HepG2 (cell line): ENCODE measurements at regions not wholly inside any gene's neighbourhood (a gene's known extent, or its start where the extent isn't known, plus 50 kb on each side); places are given as distances from the start of the nearest gene placed in this dataset.

Source experiments
- ATAC-seq: fragments of 200-7000 bp; cut with Tn5 transposase; 3 replicates; pipeline ENCODE4 v1.9.1; 2020; ENCODE audit warnings: mild to moderate bottlenecking, moderate library complexity
- BruUV-seq: library from RNA; stranded (reverse); fragments of 400-500 nt; replicated peaks from 2 replicates; lab custom pipeline; 2021; lab: Mats Ljungman, UMichigan
- CTCF ChIA-PET: fragments of 300-600 bp; formaldehyde crosslinking; extraction: SDS; loops from one replicate; lab custom pipeline; 2021; ENCODE audit warnings: low total read pairs, inconsistent platforms, low intra/inter-chr PET ratio; lab: Yijun Ruan, JAX
- POLR2A ChIA-PET: fragments of 350-600 bp; sonication (Branson Sonifier 250); formaldehyde crosslinking; loops from one replicate; lab custom pipeline; 2020; ENCODE audit warnings: antibody characterized with exemption, inconsistent platforms; lab: Yijun Ruan, JAX
- DNase-seq: peaks from one replicate; pipeline ENCODE4 v3.0.0-alpha.2; 2015; ENCODE audit warnings: low spot score
- FAIRE-seq: peaks from 3 replicates; lab custom pipeline; 2011; peaks lifted over from hg19 to GRCh38; lab: Jason Lieb, UNC
- H2AFZ ChIP-seq: one replicate; pipeline ENCODE4 v1.6.1; 2011; ENCODE audit warnings: low read length, inconsistent platforms
- H3K27ac ChIP-seq: fragments of 300-600 bp; 3 replicates; pipeline ENCODE4 v1.8.0; 2011; ENCODE audit warnings: mixed run types, mild to moderate bottlenecking, mixed read lengths, low read length, inconsistent platforms; ENCODE audit not compliant: insufficient read depth; ENCODE audit errors: extremely low read length
- H3K27me3 ChIP-seq, 2 experiments: fragments of 200-600 bp in 1 of 2; 2 replicates in 1 of 2; 3 replicates in 1 of 2; pipeline versions ENCODE4 v1.6.0 to v1.8.0; 2011; ENCODE audit warnings: low read length in 2 of 2, mild to moderate bottlenecking in 2 of 2, moderate library complexity in 2 of 2, inconsistent platforms in 1 of 2; ENCODE audit not compliant: insufficient read depth in 2 of 2, control insufficient read depth in 1 of 2
- H3K36me3 ChIP-seq, 2 experiments: fragments of 200-600 bp in 1 of 2; replicated peaks in 1 of 2; 2 replicates in 1 of 2; 3 replicates in 1 of 2; pipeline versions ENCODE4 v1.5.1 to v1.8.0; 2011; ENCODE audit warnings: low read length in 2 of 2, inconsistent platforms in 1 of 2; ENCODE audit not compliant: insufficient read depth in 2 of 2, control insufficient read depth in 1 of 2
- H3K4me1 ChIP-seq: 2 replicates; pipeline ENCODE4 v1.5.1; 2012; ENCODE audit warnings: low read length, inconsistent platforms; ENCODE audit not compliant: insufficient read depth
- H3K4me2 ChIP-seq: 2 replicates; pipeline ENCODE4 v1.6.0; 2011; ENCODE audit warnings: low read depth, low read length, inconsistent platforms
- H3K4me3 ChIP-seq, 3 experiments: fragments of 200-600 bp in 1 of 3; sonication (generic), shearing (Covaris generic) in 1 of 3; replicated peaks in 1 of 3; 2 replicates each; pipeline ENCODE4 v1.5.1; 2011 to 2016; ENCODE audit warnings: low read length in 3 of 3, inconsistent platforms in 2 of 3, low read depth in 2 of 3, mild to moderate bottlenecking in 2 of 3, control low read depth in 1 of 3, mixed read lengths in 1 of 3; ENCODE audit not compliant: insufficient read depth in 1 of 3
- H3K79me2 ChIP-seq: one replicate; pipeline ENCODE4 v1.6.1; 2011; ENCODE audit warnings: low read length, inconsistent platforms; ENCODE audit not compliant: insufficient read depth
- H3K9ac ChIP-seq: 2 replicates; pipeline ENCODE4 v1.6.0; 2011; ENCODE audit warnings: mild to moderate bottlenecking, low read depth, low read length, inconsistent platforms; ENCODE audit not compliant: insufficient read depth
- H3K9me3 ChIP-seq: 2 replicates; pipeline ENCODE4 v1.5.1; 2012; ENCODE audit warnings: mild to moderate bottlenecking, low read length
- H4K20me1 ChIP-seq: 2 replicates; pipeline ENCODE4 v1.6.0; 2011; ENCODE audit warnings: inconsistent platforms, mild to moderate bottlenecking, low read length, moderate library complexity; ENCODE audit not compliant: insufficient read depth
- HIVEP1 ChIP-seq: sonication (generic); formaldehyde crosslinking; IDR thresholded peaks from 2 replicates; pipeline ENCODE4 v1.4.0; 2020; ENCODE audit warnings: mild to moderate bottlenecking, missing genetic modification reagents
- HOXA7 ChIP-seq: sonication (generic); formaldehyde crosslinking; IDR thresholded peaks from 2 replicates; pipeline ENCODE4 v1.8.1; 2022; ENCODE audit warnings: mild to moderate bottlenecking, missing genetic modification reagents, moderate library complexity
- MAFF ChIP-seq: IDR thresholded peaks from 2 replicates; pipeline ENCODE4 v1.6.1; 2011; ENCODE audit warnings: low read depth, low read length, improper control_type of control experiment
- WIZ ChIP-seq: sonication (generic); formaldehyde crosslinking; IDR thresholded peaks from 2 replicates; pipeline ENCODE4 v1.5.1; 2020; ENCODE audit warnings: mild to moderate bottlenecking, missing genetic modification reagents
- ZNF609 ChIP-seq: sonication (generic); formaldehyde crosslinking; IDR thresholded peaks from 2 replicates; pipeline ENCODE4 v1.4.0; 2020; ENCODE audit warnings: mild to moderate bottlenecking, missing genetic modification reagents, borderline replicate concordance
- WGBS: methylation state at CpG from one replicate; pipeline ENCODE4 v1.1.6; 2017; ENCODE audit warnings: low lambda C conversion rate; 5-methylcytosine and 5-hydroxymethylcytosine counted together
- in situ Hi-C: cut with HindIII; loops from 2 replicates; pipeline ENCODE4 v1.10.0; 2017; ENCODE audit warnings: low pct_unique_long_range_greater_than_20kb; ENCODE audit not compliant: extremely low pct_ligation_motif_present
- intact Hi-C: fragments of 100-400 bp; cut with micrococcal nuclease; formaldehyde crosslinking; loops from one replicate; pipeline ENCODE4 v1.10.0; 2022; ENCODE audit not compliant: unreplicated experiment

GRCh38 chr5:3344671-3345070 lies 251.0 kb upstream of the IRX1 start:
- no peak overlapping the region for H3K4me3 ChIP-seq
- no peaks in the 10 kb centered on the region for H3K36me3 ChIP-seq
- BruUV-seq = no TSS peak
- ChIA-PET POLR2A (no interaction called here), CTCF (no interaction called here)
- 17% methylated on average over 8 of the region's 11 CpGs for WGBS
- peaks cover 1 to 13% of the 10 kb centered on the region in 2 experiments; a peak in 2 of 5 replicates for H3K27me3 ChIP-seq
- H3K4me1 ChIP-seq = no peaks in the 10 kb centered on the region
- H3K27ac ChIP-seq = no peak overlapping the region
- no peaks in the 10 kb centered on the region for H4K20me1 ChIP-seq
- H3K4me2 ChIP-seq = no peak overlapping the region
- H2AFZ ChIP-seq = no peak overlapping the region
- no peak for ATAC-seq
- H3K79me2 ChIP-seq = no peaks in the 10 kb centered on the region
- no peak overlapping the region for H3K9ac ChIP-seq
- in situ Hi-C loops = no loop called here
- TF ChIP-seq ZNF609 (CRISPR knock-in tag) = no peak
- TF ChIP-seq HIVEP1 (CRISPR knock-in tag) = no peak
- TF ChIP-seq HOXA7 (CRISPR knock-in tag) = no peak
- TF ChIP-seq MAFF = no peak
- TF ChIP-seq WIZ = no peak
- no peaks in the 10 kb centered on the region for H3K9me3 ChIP-seq
- intact Hi-C loops = no loop called here
- no peak for FAIRE-seq
- no peak for DNase-seq
